HUES48 (cell line): ENCODE measurements at regions not wholly inside any gene's neighbourhood (a gene's known extent, or its start where the extent isn't known, plus 50 kb on each side); places are given as distances from the start of the nearest gene placed in this dataset.

Experiments
- H3K27ac ChIP-seq: one replicate; pipeline ENCODE4 v1.7.0; 2013; ENCODE audit warnings: low read depth, low read length, inconsistent platforms
- H3K27me3 ChIP-seq: 2 replicates; pipeline ENCODE4 v1.6.1; 2013; ENCODE audit warnings: mild to moderate bottlenecking, low read length; ENCODE audit not compliant: control insufficient read depth, insufficient read depth
- H3K36me3 ChIP-seq: 2 replicates; pipeline ENCODE4 v1.6.1; 2013; ENCODE audit warnings: low read length; ENCODE audit not compliant: control insufficient read depth, insufficient read depth
- H3K4me1 ChIP-seq: 2 replicates; pipeline ENCODE4 v1.6.1; 2013; ENCODE audit warnings: mild to moderate bottlenecking, low read length; ENCODE audit not compliant: control insufficient read depth, insufficient read depth
- H3K4me3 ChIP-seq: 2 replicates; pipeline ENCODE4 v1.5.1; 2013; ENCODE audit warnings: mild to moderate bottlenecking, low read depth, low read length
- H3K9ac ChIP-seq: 2 replicates; pipeline ENCODE4 v1.6.1; 2013; ENCODE audit warnings: mild to moderate bottlenecking, low read depth, low read length, moderate library complexity
- H3K9me3 ChIP-seq: 2 replicates; pipeline ENCODE4 v1.6.1; 2013; ENCODE audit warnings: low read length; ENCODE audit not compliant: control insufficient read depth, insufficient read depth

GRCh38 chr5:44252545-44252944, 136.7 kb downstream of the FGF10 start:
- Histone ChIP-seq H3K27ac (no peak overlapping the region), H3K9ac (no peak overlapping the region), H3K27me3 (no peaks in the 10 kb centered on the region), H3K4me1 (no peaks in the 10 kb centered on the region), H3K9me3 (no peaks in the 10 kb centered on the region), H3K36me3 (no peaks in the 10 kb centered on the region), H3K4me3 (no peak overlapping the region)

GRCh38 chr5:44246986-44247385, 142.2 kb downstream of the FGF10 start:
- H3K36me3 ChIP-seq, result no peaks in the 10 kb centered on the region
- H3K4me3 ChIP-seq, result no peak overlapping the region
- no peak overlapping the region for H3K27ac ChIP-seq
- no peaks in the 10 kb centered on the region for H3K4me1 ChIP-seq
- no peaks in the 10 kb centered on the region for H3K9me3 ChIP-seq
- no peak overlapping the region for H3K9ac ChIP-seq
- no peaks in the 10 kb centered on the region for H3K27me3 ChIP-seq

- Histone ChIP-seq H3K36me3 (no peaks in the 10 kb centered on the region), H3K4me3 (no peak overlapping the region), H3K4me1 (peaks cover 8% of the 10 kb centered on the region), H3K27ac (no peak overlapping the region), H3K9ac (no peak overlapping the region), H3K9me3 (no peaks in the 10 kb centered on the region), H3K27me3 (no peaks in the 10 kb centered on the region)
Measured at GRCh38 chr5:44245935-44246334, 143.3 kb downstream of the FGF10 start.

GRCh38 chr5:44242791-44243190, 146.4 kb downstream of the FGF10 start:
- Histone ChIP-seq H3K36me3 (no peaks in the 10 kb centered on the region), H3K9me3 (no peaks in the 10 kb centered on the region), H3K27me3 (no peaks in the 10 kb centered on the region), H3K4me1 (peaks cover 18% of the 10 kb centered on the region), H3K9ac (no peak overlapping the region), H3K4me3 (no peak overlapping the region), H3K27ac (no peak overlapping the region)

- H3K4me3 ChIP-seq, result no peak overlapping the region
- H3K9me3 ChIP-seq, result no peaks in the 10 kb centered on the region
Measured at GRCh38 chr5:44236040-44236439, 153.2 kb downstream of the FGF10 start.

GRCh38 chr5:44233691-44234090, 155.5 kb downstream of the FGF10 start:
- Histone ChIP-seq H3K36me3 (no peaks in the 10 kb centered on the region), H3K27me3 (no peaks in the 10 kb centered on the region)

More at GRCh38 chr5:44236040-44236439, 153.2 kb downstream of the FGF10 start:
- H3K36me3 ChIP-seq, result no peaks in the 10 kb centered on the region
- no peaks in the 10 kb centered on the region for H3K27me3 ChIP-seq
- no peak overlapping the region for H3K9ac ChIP-seq
- H3K4me1 ChIP-seq, result peaks cover 12% of the 10 kb centered on the region; the same call in 1 of the 2 replicates
- no peak overlapping the region for H3K27ac ChIP-seq

GRCh38 chr5:44225231-44226160, 163.7 kb downstream of the FGF10 start:
- Histone ChIP-seq H3K27ac (no peak overlapping the region), H3K27me3 (no peaks in the 10 kb centered on the region), H3K9ac (no peak overlapping the region), H3K4me1 (no peaks in the 10 kb centered on the region), H3K4me3 (no peak overlapping the region), H3K36me3 (no peaks in the 10 kb centered on the region), H3K9me3 (no peaks in the 10 kb centered on the region; the same call in 1 of the 2 replicates)

More at GRCh38 chr5:44233691-44234090, 155.5 kb downstream of the FGF10 start:
- no peak overlapping the region for H3K4me3 ChIP-seq
- H3K27ac ChIP-seq, result no peak overlapping the region
- no peak overlapping the region for H3K9ac ChIP-seq
- no peaks in the 10 kb centered on the region for H3K4me1 ChIP-seq
- no peaks in the 10 kb centered on the region for H3K9me3 ChIP-seq

GRCh38 chr5:44199408-44199807, 189.8 kb downstream of the FGF10 start:
- peaks cover 17% of the 10 kb centered on the region; the same call in 1 of the 2 replicates for H3K9me3 ChIP-seq
- H3K4me3 ChIP-seq, result no peak overlapping the region
- no peak overlapping the region for H3K27ac ChIP-seq
- no peaks in the 10 kb centered on the region for H3K27me3 ChIP-seq
- H3K36me3 ChIP-seq, result no peaks in the 10 kb centered on the region
- no peaks in the 10 kb centered on the region for H3K4me1 ChIP-seq
- no peak overlapping the region for H3K9ac ChIP-seq

- H3K36me3 ChIP-seq, result no peaks in the 10 kb centered on the region
- H3K9ac ChIP-seq, result no peak overlapping the region
- H3K4me3 ChIP-seq, result no peak overlapping the region
- no peaks in the 10 kb centered on the region for H3K4me1 ChIP-seq
- H3K9me3 ChIP-seq, result no peaks in the 10 kb centered on the region
- H3K27ac ChIP-seq, result no peak overlapping the region
- no peaks in the 10 kb centered on the region for H3K27me3 ChIP-seq
Measured at GRCh38 chr5:44189255-44189654, 200.0 kb downstream of the FGF10 start.

- Histone ChIP-seq H3K4me1 (no peaks in the 10 kb centered on the region), H3K9me3 (no peaks in the 10 kb centered on the region), H3K9ac (no peak overlapping the region), H3K36me3 (no peaks in the 10 kb centered on the region), H3K27me3 (no peaks in the 10 kb centered on the region), H3K4me3 (no peak overlapping the region), H3K27ac (no peak overlapping the region)
Measured at GRCh38 chr5:44187973-44188372, 201.2 kb downstream of the FGF10 start.

GRCh38 chr5:44183753-44184152, 205.5 kb downstream of the FGF10 start:
- Histone ChIP-seq H3K27me3 (no peaks in the 10 kb centered on the region), H3K36me3 (no peaks in the 10 kb centered on the region), H3K9me3 (no peaks in the 10 kb centered on the region), H3K27ac (no peak overlapping the region), H3K4me3 (no peak overlapping the region), H3K9ac (no peak overlapping the region), H3K4me1 (no peaks in the 10 kb centered on the region)
